Left colon (tissue), 2 donors: ENCODE measurements at regions not wholly inside any gene's neighbourhood (a gene's known extent, or its start where the extent isn't known, plus 50 kb on each side); places are given as distances from the start of the nearest gene placed in this dataset.

Experiments
- ATAC-seq: fragments of 200-7000 bp; cut with Tn5 transposase; one replicate; pipeline ENCODE4 v1.9.1; 2020; ENCODE audit warnings: mild to moderate bottlenecking, moderate library complexity
- DNase-seq, 2 donors: peaks; one replicate each; pipeline ENCODE4 v3.0.0-alpha.2; 2020
- intact Hi-C, 2 donors: fragments of 100-400 bp; cut with DNase I in 1 of 2; cut with micrococcal nuclease in 1 of 2; formaldehyde crosslinking; loops; one replicate each; pipeline versions ENCODE4 v1.11.2 to v1.14.0; 2022; cut with DNase I, micrococcal nuclease
- donor health status: DM: no; HTN: no; CAD: no.
- donor health status: DM: yes; HTN: yes; CAD: no.

GRCh38 chr11:11068113-11068512 lies 210.3 kb upstream of the ZBED5 start:
- intact Hi-C loops, result no loop called here

GRCh38 chr11:11065396-11065795 lies 207.5 kb upstream of the ZBED5 start:
- intact Hi-C loops, result no loop called here
- ATAC-seq (no peak), DNase-seq (no peak)

More at GRCh38 chr11:11068113-11068512, 210.3 kb upstream of the ZBED5 start:
- DNase-seq (no peak), ATAC-seq (no peak)

GRCh38 chr11:11057472-11057854 lies 199.6 kb upstream of the ZBED5 start:
- intact Hi-C loops, result no loop called here
- DNase-seq (no peak), ATAC-seq (no peak)

GRCh38 chr11:11056749-11057471 lies 199.1 kb upstream of the ZBED5 start:
- ATAC-seq (no peak), DNase-seq (no peak)
- intact Hi-C loops, result no loop called here

GRCh38 chr11:11056316-11056715 lies 198.5 kb upstream of the ZBED5 start:
- ATAC-seq (no peak), DNase-seq (no peak)
- intact Hi-C loops, result no loop called here

- no peak for ATAC-seq
- intact Hi-C loops, result no loop called here
- no peak for DNase-seq
Measured at GRCh38 chr11:11047851-11048610, 190.2 kb upstream of the ZBED5 start.

- DNase-seq (no peak), ATAC-seq (no peak)
- intact Hi-C loops, result no loop called here
Measured at GRCh38 chr11:11046781-11047180, 188.9 kb upstream of the ZBED5 start.

GRCh38 chr11:11045156-11045930 lies 187.5 kb upstream of the ZBED5 start:
- ATAC-seq (no peak), DNase-seq (no peak)
- intact Hi-C loops, result no loop called here

- intact Hi-C loops, result no loop called here
- ATAC-seq, result no peak
- no peak for DNase-seq
Measured at GRCh38 chr11:11044137-11044855, 186.4 kb upstream of the ZBED5 start.

GRCh38 chr11:11043721-11044120 lies 185.9 kb upstream of the ZBED5 start:
- ATAC-seq (no peak), DNase-seq (no peak)
- intact Hi-C loops, result no loop called here

GRCh38 chr11:11039208-11039965 lies 181.5 kb upstream of the ZBED5 start:
- ATAC-seq (no peak), DNase-seq (no peak)
- intact Hi-C loops, result loop anchor here (10.0 kb wide), 3 partner anchors 125 to 745 kb away; no protein-coding TSS in a partner anchor

GRCh38 chr11:11038782-11039181 lies 180.9 kb upstream of the ZBED5 start:
- intact Hi-C loops, result loop anchor here (10.0 kb wide), 3 partner anchors 126 to 746 kb away; no protein-coding TSS in a partner anchor
- no peak for ATAC-seq

GRCh38 chr11:11038352-11038751 lies 180.5 kb upstream of the ZBED5 start:
- ATAC-seq (no peak), DNase-seq (peak in 1 of 2 donors; percentile 46)
- intact Hi-C loops, result loop anchor here (10.0 kb wide), 3 partner anchors 126 to 746 kb away; no protein-coding TSS in a partner anchor

More at GRCh38 chr11:11038782-11039181, 180.9 kb upstream of the ZBED5 start:
- no peak for DNase-seq

- peak; percentile 77 for ATAC-seq
- peak in 1 of 2 donors; percentile 29 for DNase-seq
- intact Hi-C loops, result loop anchor here (10.0 kb wide), 3 partner anchors 128 to 748 kb away; no protein-coding TSS in a partner anchor
Measured at GRCh38 chr11:11036848-11037732, 179.2 kb upstream of the ZBED5 start.

- DNase-seq (no peak), ATAC-seq (no peak)
- intact Hi-C loops, result loop anchor here (10.0 kb wide), 3 partner anchors 128 to 748 kb away; no protein-coding TSS in a partner anchor
Measured at GRCh38 chr11:11036185-11036847, 178.5 kb upstream of the ZBED5 start.

GRCh38 chr11:11035331-11035730 lies 177.5 kb upstream of the ZBED5 start:
- intact Hi-C loops, result loop anchor here (10.0 kb wide), 3 partner anchors 129 to 749 kb away; no protein-coding TSS in a partner anchor
- DNase-seq (no peak), ATAC-seq (no peak)
